GM12874 (cell line): ENCODE measurements at regions not wholly inside any gene's neighbourhood (a gene's known extent, or its start where the extent isn't known, plus 50 kb on each side); places are given as distances from the start of the nearest gene placed in this dataset.

Experiments
- TF ChIP-seq, protein P1 (sequence below): IDR thresholded peaks from 2 replicates; pipeline ENCODE4 v1.5.1; 2011; ENCODE audit warnings: low read depth, mild to moderate bottlenecking, control low read depth, low read length, moderate library complexity; ENCODE audit not compliant: insufficient read depth

DNA sequence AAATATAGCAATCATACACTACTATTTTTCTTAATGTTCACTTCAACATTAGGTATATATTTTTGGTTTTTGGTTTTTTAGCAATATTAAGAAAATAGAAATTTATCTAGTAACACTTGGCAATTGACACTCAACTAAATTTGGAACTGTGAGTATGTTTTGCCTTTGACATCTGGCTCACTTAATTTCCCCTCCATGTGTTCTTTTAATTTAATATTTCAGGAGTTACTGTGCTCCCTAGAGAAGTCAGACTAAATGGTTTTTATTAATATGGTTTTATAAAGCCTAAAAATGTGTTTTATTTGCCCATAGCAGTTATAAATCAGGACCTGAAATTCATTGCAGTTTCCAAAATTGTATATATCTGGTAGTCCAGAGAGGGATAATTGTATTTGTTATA lies 175.3 kb upstream of the AVPR1A start:
- TF ChIP-seq, protein P1, sequence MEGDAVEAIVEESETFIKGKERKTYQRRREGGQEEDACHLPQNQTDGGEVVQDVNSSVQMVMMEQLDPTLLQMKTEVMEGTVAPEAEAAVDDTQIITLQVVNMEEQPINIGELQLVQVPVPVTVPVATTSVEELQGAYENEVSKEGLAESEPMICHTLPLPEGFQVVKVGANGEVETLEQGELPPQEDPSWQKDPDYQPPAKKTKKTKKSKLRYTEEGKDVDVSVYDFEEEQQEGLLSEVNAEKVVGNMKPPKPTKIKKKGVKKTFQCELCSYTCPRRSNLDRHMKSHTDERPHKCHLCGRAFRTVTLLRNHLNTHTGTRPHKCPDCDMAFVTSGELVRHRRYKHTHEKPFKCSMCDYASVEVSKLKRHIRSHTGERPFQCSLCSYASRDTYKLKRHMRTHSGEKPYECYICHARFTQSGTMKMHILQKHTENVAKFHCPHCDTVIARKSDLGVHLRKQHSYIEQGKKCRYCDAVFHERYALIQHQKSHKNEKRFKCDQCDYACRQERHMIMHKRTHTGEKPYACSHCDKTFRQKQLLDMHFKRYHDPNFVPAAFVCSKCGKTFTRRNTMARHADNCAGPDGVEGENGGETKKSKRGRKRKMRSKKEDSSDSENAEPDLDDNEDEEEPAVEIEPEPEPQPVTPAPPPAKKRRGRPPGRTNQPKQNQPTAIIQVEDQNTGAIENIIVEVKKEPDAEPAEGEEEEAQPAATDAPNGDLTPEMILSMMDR, result no peak

GRCh38 chr12:63325757-63326156 lies 174.8 kb upstream of the AVPR1A start:
- TF ChIP-seq, protein P1, result no peak

DNA sequence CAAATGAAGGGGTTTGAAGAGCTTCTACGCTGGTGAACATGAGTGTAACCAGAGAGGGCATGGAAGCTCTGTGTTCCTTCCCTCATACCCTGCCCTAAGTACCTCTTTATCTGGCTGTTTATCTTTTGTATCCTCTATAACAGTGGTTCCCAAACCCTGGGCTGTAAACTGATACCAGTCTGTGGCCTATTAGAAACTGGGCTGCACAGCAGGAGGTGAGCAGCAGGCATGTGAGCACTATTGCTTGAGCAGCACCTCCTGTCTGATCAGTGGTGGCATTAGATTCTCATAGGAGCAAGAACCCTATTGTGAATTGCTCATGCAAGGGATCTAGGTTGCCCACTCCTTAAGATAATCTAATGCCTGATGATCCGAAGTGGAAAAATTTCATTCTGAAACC lies 172.9 kb upstream of the AVPR1A start:
- TF ChIP-seq, protein P1, result no peak

DNA sequence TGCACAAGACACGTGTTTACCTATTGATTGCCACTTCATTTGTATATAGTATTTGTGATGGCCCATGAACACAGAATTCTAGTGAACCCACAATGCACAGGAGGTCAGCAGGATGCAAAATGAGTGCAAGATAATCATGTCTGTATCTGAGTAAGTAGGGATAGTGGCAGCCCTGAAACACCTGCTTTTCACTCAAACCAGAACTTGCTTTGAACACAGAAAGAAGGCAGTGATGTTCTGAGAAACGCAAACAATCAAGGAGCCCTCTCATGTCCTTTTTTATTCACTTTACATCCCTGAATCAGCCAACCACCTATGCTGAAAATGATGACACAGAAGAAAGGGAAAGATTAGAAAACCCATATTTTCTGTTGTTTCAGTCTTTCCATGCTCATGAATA lies 170.4 kb upstream of the AVPR1A start:
- TF ChIP-seq, protein P1, result no peak

DNA sequence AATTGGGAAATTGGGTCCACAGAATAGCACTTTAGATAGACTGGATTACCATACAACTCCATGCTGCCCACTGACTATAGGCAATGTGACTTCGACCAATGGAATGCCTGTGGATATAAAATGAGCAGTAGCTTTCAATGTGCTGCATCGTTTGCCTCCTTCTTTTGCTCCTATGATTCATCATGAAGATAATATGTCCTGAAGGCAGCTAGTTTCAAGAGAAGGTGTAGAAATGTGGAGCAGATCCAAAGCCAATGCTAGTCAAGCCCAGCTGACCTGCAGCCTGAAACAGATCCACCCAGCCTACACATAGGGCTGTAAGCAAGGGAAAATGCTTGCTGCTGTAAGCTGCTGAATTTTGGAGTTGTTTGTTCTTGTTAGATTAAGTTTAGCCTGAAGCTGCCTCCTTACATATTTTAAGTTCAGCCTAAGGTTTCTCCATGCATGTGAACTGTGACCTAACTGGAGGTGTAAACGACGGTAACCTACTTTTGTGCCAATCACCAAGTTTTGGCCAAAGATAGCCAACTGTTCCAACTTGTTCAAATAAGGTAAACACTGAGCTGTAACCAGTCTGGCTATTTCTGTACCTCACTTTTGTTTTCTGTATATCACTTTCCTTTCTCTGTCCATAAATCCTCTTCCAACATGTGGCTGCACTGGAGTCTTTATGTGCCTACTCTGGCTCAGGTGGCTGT lies 169.1 kb upstream of the AVPR1A start:
- TF ChIP-seq, protein P1, result no peak

GRCh38 chr12:63319386-63319785 lies 168.4 kb upstream of the AVPR1A start:
- TF ChIP-seq, protein P1, result no peak

- TF ChIP-seq, protein P1, result no peak
Measured at GRCh38 chr12:63318933-63319332, 167.9 kb upstream of the AVPR1A start.
